H9 (cell line): ENCODE measurements at regions not wholly inside any gene's neighbourhood (a gene's known extent, or its start where the extent isn't known, plus 50 kb on each side); places are given as distances from the start of the nearest gene placed in this dataset.

Experiments
- DNase-seq: peaks from one replicate; pipeline ENCODE4 v3.0.0-alpha.2; 2017
- H2AFZ ChIP-seq: one replicate; pipeline ENCODE4 v1.6.1; 2013; ENCODE audit warnings: mild to moderate bottlenecking, low read length, control low read depth, moderate library complexity
- H2AK5ac ChIP-seq: 2 replicates; pipeline ENCODE4 v1.6.1; 2013; ENCODE audit warnings: low read length, control low read depth, mixed read lengths; ENCODE audit not compliant: insufficient read length
- H2BK120ac ChIP-seq: one replicate; pipeline ENCODE4 v1.6.1; 2013; ENCODE audit warnings: low read depth, mild to moderate bottlenecking, low read length, control low read depth, inconsistent platforms; ENCODE audit not compliant: poor library complexity, severe bottlenecking
- H2BK12ac ChIP-seq: 2 replicates; pipeline ENCODE4 v1.6.1; 2013; ENCODE audit warnings: low read length, control low read depth, mixed read lengths, low read depth; ENCODE audit not compliant: insufficient read length
- H2BK15ac ChIP-seq: 2 replicates; pipeline ENCODE4 v1.6.1; 2013; ENCODE audit warnings: low read depth, low read length, control low read depth
- H2BK20ac ChIP-seq: one replicate; pipeline ENCODE4 v1.6.1; 2013; ENCODE audit warnings: low read depth, mild to moderate bottlenecking, low read length, control low read depth, inconsistent platforms; ENCODE audit not compliant: poor library complexity, severe bottlenecking
- H2BK5ac ChIP-seq: 2 replicates; pipeline ENCODE4 v1.6.1; 2013; ENCODE audit warnings: low read length, control low read depth, mixed read lengths; ENCODE audit not compliant: insufficient read length
- H3K14ac ChIP-seq: 2 replicates; pipeline ENCODE4 v1.6.1; 2013; ENCODE audit warnings: low read length, control low read depth; ENCODE audit not compliant: insufficient read depth
- H3K18ac ChIP-seq: 2 replicates; pipeline ENCODE4 v1.6.1; 2013; ENCODE audit warnings: low read depth, mild to moderate bottlenecking, mixed read lengths, low read length, control low read depth; ENCODE audit not compliant: insufficient read length
- H3K23ac ChIP-seq: 2 replicates; pipeline ENCODE4 v1.6.1; 2013; ENCODE audit warnings: low read length, control low read depth, mixed read lengths, low read depth; ENCODE audit not compliant: insufficient read length
- H3K23me2 ChIP-seq: 2 replicates; pipeline ENCODE4 v1.6.1; 2013; ENCODE audit warnings: low read depth, mild to moderate bottlenecking, mixed read lengths, low read length, control low read depth; ENCODE audit not compliant: insufficient read length, poor library complexity, severe bottlenecking
- H3K27ac ChIP-seq: 2 replicates; pipeline ENCODE4 v1.5.1; 2013; ENCODE audit warnings: low read length, control low read depth, mixed read lengths, low read depth; ENCODE audit not compliant: insufficient read length
- H3K27me3 ChIP-seq: 2 replicates; pipeline ENCODE4 v1.6.1; 2013; ENCODE audit warnings: low read length, control low read depth, inconsistent platforms; ENCODE audit not compliant: insufficient read depth
- H3K4ac ChIP-seq: 2 replicates; pipeline ENCODE4 v1.6.1; 2013; ENCODE audit warnings: low read depth, mild to moderate bottlenecking, control low read depth, inconsistent platforms, low read length, moderate library complexity
- H3K4me1 ChIP-seq: 2 replicates; pipeline ENCODE4 v1.6.1; 2013; ENCODE audit warnings: low read length, control low read depth, inconsistent platforms; ENCODE audit not compliant: insufficient read depth
- H3K4me2 ChIP-seq: 2 replicates; pipeline ENCODE4 v1.6.1; 2013; ENCODE audit warnings: low read length, control low read depth, mixed read lengths; ENCODE audit not compliant: insufficient read length, insufficient read depth
- H3K56ac ChIP-seq: 2 replicates; pipeline ENCODE4 v1.6.1; 2013; ENCODE audit warnings: low read depth, mild to moderate bottlenecking, mixed read lengths, low read length, control low read depth; ENCODE audit not compliant: insufficient read length
- H3K79me1 ChIP-seq: 2 replicates; pipeline ENCODE4 v1.6.1; 2013; ENCODE audit warnings: low read depth, mild to moderate bottlenecking, moderate library complexity, low read length, control low read depth, inconsistent platforms; ENCODE audit not compliant: insufficient read depth, poor library complexity, severe bottlenecking
- H3K79me2 ChIP-seq: 2 replicates; pipeline ENCODE4 v1.6.1; 2013; ENCODE audit warnings: low read length, control low read depth, inconsistent platforms; ENCODE audit not compliant: insufficient read depth
- H3K9ac ChIP-seq: 2 replicates; pipeline ENCODE4 v1.6.1; 2013; ENCODE audit warnings: low read length, control low read depth, mixed read lengths; ENCODE audit not compliant: insufficient read length; ENCODE audit errors: extremely low read depth
- H3K9me3 ChIP-seq: one replicate; pipeline ENCODE4 v1.6.1; 2013; ENCODE audit warnings: low read depth, low read length, inconsistent platforms; ENCODE audit not compliant: control insufficient read depth
- H3T11ph ChIP-seq: one replicate; pipeline ENCODE4 v1.6.1; 2013; ENCODE audit warnings: mild to moderate bottlenecking, low read length, control low read depth, inconsistent platforms
- H4K20me1 ChIP-seq: one replicate; pipeline ENCODE4 v1.6.1; 2013; ENCODE audit not compliant: control insufficient read depth, insufficient read length, insufficient read depth
- H4K5ac ChIP-seq: 2 replicates; pipeline ENCODE4 v1.6.1; 2013; ENCODE audit warnings: low read depth, mild to moderate bottlenecking, mixed read lengths, low read length, control low read depth; ENCODE audit not compliant: insufficient read length
- H4K8ac ChIP-seq: replicated peaks from 2 replicates; pipeline ENCODE4 v1.6.1; 2013; ENCODE audit warnings: low read length, control low read depth, mixed read lengths, low read depth; ENCODE audit not compliant: insufficient read length
- H4K91ac ChIP-seq: 2 replicates; pipeline ENCODE4 v1.6.1; 2013; ENCODE audit warnings: low read depth, mild to moderate bottlenecking, moderate library complexity, mixed read lengths, low read length, control low read depth; ENCODE audit not compliant: insufficient read length
- H3K27ac Mint-ChIP-seq, 3 experiments: 2 replicates in 2 of 3; 3 replicates in 1 of 3; pipeline ENCODE4 v1.8.0; 2020 to 2021; ENCODE audit warnings: mixed read lengths in 3 of 3, mild to moderate bottlenecking in 1 of 3, moderate library complexity in 1 of 3
- H3K27me3 Mint-ChIP-seq: 2 replicates; pipeline ENCODE4 v1.8.0; 2021; ENCODE audit warnings: low read depth, mild to moderate bottlenecking, moderate library complexity, mixed read lengths
- H3K36me3 Mint-ChIP-seq, 3 experiments: 2 replicates in 2 of 3; 3 replicates in 1 of 3; pipeline ENCODE4 v1.8.0; 2020 to 2021; ENCODE audit warnings: low read depth in 3 of 3, mixed read lengths in 3 of 3; ENCODE audit not compliant: insufficient read depth in 1 of 3
- H3K4me1 Mint-ChIP-seq, 2 experiments: 2 replicates each; pipeline ENCODE4 v1.8.0; 2020; ENCODE audit warnings: mixed read lengths in 2 of 2
- H3K4me3 Mint-ChIP-seq, 2 experiments: 2 replicates in 1 of 2; 3 replicates in 1 of 2; pipeline ENCODE4 v1.8.0; 2020 to 2021; ENCODE audit warnings: mild to moderate bottlenecking in 2 of 2, mixed read lengths in 2 of 2, moderate library complexity in 1 of 2
- H3K9me3 Mint-ChIP-seq, 2 experiments: 2 replicates in 1 of 2; 3 replicates in 1 of 2; pipeline ENCODE4 v1.8.0; 2020; ENCODE audit warnings: mild to moderate bottlenecking in 2 of 2, mixed read lengths in 2 of 2, moderate library complexity in 1 of 2
- CTCF ChIP-seq: fragments of 200-600 bp; sonication (generic); conservative IDR thresholded peaks from 3 replicates; pipeline ENCODE4 v1.8.0; 2021; ENCODE audit warnings: antibody characterized with exemption, mild to moderate bottlenecking
- WGBS: extraction: QIAGEN DNeasy Blood & Tissue Kit; methylation state at CpG from one replicate; pipeline ENCODE4 v1.1.7; 2013; ENCODE audit warnings: missing lambda C conversion rate, low lambda C conversion rate, mixed read lengths; ENCODE audit not compliant: insufficient read length; ENCODE audit errors: extremely low coverage; 5-methylcytosine and 5-hydroxymethylcytosine counted together

GRCh38 chr1:4002061-4002521 lies 102.0 kb upstream of the C1orf174 start:
- H3K9me3 Mint-ChIP-seq, result peaks cover 3% of the 10 kb centered on the region in 2 experiments; a peak in 3 of 5 replicates
- Histone ChIP-seq H3T11ph (no peak overlapping the region), H3K27ac (no peak overlapping the region), H3K9ac (no peak overlapping the region), H3K79me1 (no peaks in the 10 kb centered on the region), H3K18ac (no peak overlapping the region), H4K5ac (no peak overlapping the region), H2AK5ac (no peak overlapping the region), H3K79me2 (no peaks in the 10 kb centered on the region), H3K23ac (no peak overlapping the region), H2BK12ac (no peak overlapping the region), H3K27me3 (no peaks in the 10 kb centered on the region), H2BK120ac (no peak overlapping the region), H4K8ac (no peak overlapping the region), H4K91ac (no peak overlapping the region), H3K9me3 (no peaks in the 10 kb centered on the region), H3K4me1 (no peaks in the 10 kb centered on the region), H2BK15ac (no peak overlapping the region), H2BK20ac (no peak overlapping the region), H3K56ac (no peak overlapping the region), H2AFZ (no peak overlapping the region), H3K14ac (no peak overlapping the region; the same call in 1 of the 2 replicates), H3K4ac (no peak overlapping the region), H3K23me2 (peaks cover 2% of the 10 kb centered on the region), H4K20me1 (no peaks in the 10 kb centered on the region), H2BK5ac (no peak overlapping the region), H3K4me2 (no peak overlapping the region)
- peak; percentile 24 for DNase-seq
- H3K36me3 Mint-ChIP-seq, result peaks cover 0 to 4% (median 2%) of the 10 kb centered on the region in 3 experiments; a peak in 2 of 7 replicates
- no CpG with 5 or more reads among the region's 13 CpGs for WGBS
- TF ChIP-seq CTCF, result no peak
- H3K27ac Mint-ChIP-seq, result no peak overlapping the region; a peak in 1 of 7 replicates
- H3K27me3 Mint-ChIP-seq, result peaks cover 2% of the 10 kb centered on the region
- H3K4me3 Mint-ChIP-seq, result no peak overlapping the region
- peaks cover 0 to 9% of the 10 kb centered on the region in 2 experiments; a peak in 1 of 4 replicates for H3K4me1 Mint-ChIP-seq
